Aorta (tissue), 5 donors: ENCODE measurements at regions not wholly inside any gene's neighbourhood (a gene's known extent, or its start where the extent isn't known, plus 50 kb on each side); places are given as distances from the start of the nearest gene placed in this dataset.

Source experiments
- ATAC-seq: fragments of 200-7000 bp; cut with Tn5 transposase; one replicate; pipeline ENCODE4 v1.9.1; 2022; ENCODE audit warnings: moderate library complexity; ENCODE audit not compliant: low FRiP score
- DNase-seq, 2 donors: peaks; one replicate each; pipeline ENCODE4 v3.0.0-alpha.2; 2020
- H3K27ac ChIP-seq, 2 donors: one replicate each; pipeline ENCODE4 v1.5.1; 2013; ENCODE audit warnings: low read length in 2 of 2, mild to moderate bottlenecking in 2 of 2, moderate library complexity in 2 of 2, control low read depth in 1 of 2, inconsistent platforms in 1 of 2, low read depth in 1 of 2
- H3K27me3 ChIP-seq, 2 donors: one replicate each; pipeline ENCODE4 v1.6.1; 2013; ENCODE audit warnings: control low read depth in 1 of 2, low read length in 1 of 2, mild to moderate bottlenecking in 1 of 2, moderate library complexity in 1 of 2; ENCODE audit not compliant: insufficient read depth in 2 of 2, control insufficient read depth in 1 of 2
- H3K36me3 ChIP-seq, 2 donors: one replicate each; pipeline ENCODE4 v1.6.1; 2013; ENCODE audit warnings: control low read depth in 1 of 2, low read length in 1 of 2, mild to moderate bottlenecking in 1 of 2; ENCODE audit not compliant: insufficient read depth in 2 of 2, control insufficient read depth in 1 of 2
- H3K4me1 ChIP-seq, 2 donors: one replicate each; pipeline ENCODE4 v1.6.1; 2013; ENCODE audit warnings: low read length in 2 of 2, control low read depth in 1 of 2, mild to moderate bottlenecking in 1 of 2, moderate library complexity in 1 of 2; ENCODE audit not compliant: insufficient read depth in 2 of 2, control insufficient read depth in 1 of 2
- H3K4me3 ChIP-seq, 2 donors: one replicate each; pipeline ENCODE4 v1.5.1; 2013; ENCODE audit warnings: low read length in 2 of 2, control low read depth in 1 of 2, mild to moderate bottlenecking in 1 of 2
- H3K9me3 ChIP-seq: one replicate; pipeline ENCODE4 v1.6.1; 2013; ENCODE audit warnings: mild to moderate bottlenecking, low read length; ENCODE audit not compliant: control insufficient read depth
- whole genome bisulfite sequencing, 2 donors: extraction: QIAGEN DNeasy Blood & Tissue Kit; methylation state at CpG; one replicate each; pipeline ENCODE4 v1.1.7; 2013; 5-methylcytosine and 5-hydroxymethylcytosine counted together
- intact Hi-C, 2 donors: fragments of 100-400 bp; cut with DNase I; formaldehyde crosslinking; loops; one replicate each; pipeline versions ENCODE4 v1.14.2 to v1.15.0; 2022
- donor health status: healthy with polysubstance abuse.
- donor health status: Bipolar disorder and iron deficiency.
- donor health status: DM: no; HTN: no; CAD: no.
- donor health status: DM: no; HTN: no; CAD: no.
- donor health status: DM: yes; HTN: yes; CAD: no.

DNA sequence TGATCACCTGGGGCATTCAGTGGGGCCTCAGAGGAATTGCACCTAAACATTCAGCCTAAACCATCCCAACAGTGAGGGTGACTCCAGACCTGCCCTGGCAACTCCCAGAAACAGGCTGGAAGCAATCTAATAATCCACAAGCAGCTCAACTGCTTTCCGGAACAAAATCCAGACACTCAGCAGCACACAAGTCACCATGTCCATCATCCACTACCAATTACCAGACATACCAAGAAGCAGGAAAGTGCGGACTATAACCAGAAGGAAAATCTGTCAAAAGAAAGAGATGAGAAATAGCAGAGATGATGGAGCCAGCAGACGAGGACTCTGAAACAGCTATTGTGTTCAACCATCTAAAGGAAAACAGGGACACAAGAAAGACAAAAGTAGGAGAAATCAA is 342.6 kb upstream of the ZMIZ1 start:
- DNase-seq = no peak
- Histone ChIP-seq H3K27ac (no peak overlapping the region), H3K9me3 (no peaks in the 10 kb centered on the region), H3K4me1 (no peaks in the 10 kb centered on the region), H3K27me3 (no peaks in the 10 kb centered on the region), H3K36me3 (no peaks in the 10 kb centered on the region), H3K4me3 (no peak overlapping the region)
- intact Hi-C loops = no loop called here
- WGBS, 2 donors = 91 to 97% methylated on average over 3 of the region's 3 CpGs
- ATAC-seq = no peak

DNA sequence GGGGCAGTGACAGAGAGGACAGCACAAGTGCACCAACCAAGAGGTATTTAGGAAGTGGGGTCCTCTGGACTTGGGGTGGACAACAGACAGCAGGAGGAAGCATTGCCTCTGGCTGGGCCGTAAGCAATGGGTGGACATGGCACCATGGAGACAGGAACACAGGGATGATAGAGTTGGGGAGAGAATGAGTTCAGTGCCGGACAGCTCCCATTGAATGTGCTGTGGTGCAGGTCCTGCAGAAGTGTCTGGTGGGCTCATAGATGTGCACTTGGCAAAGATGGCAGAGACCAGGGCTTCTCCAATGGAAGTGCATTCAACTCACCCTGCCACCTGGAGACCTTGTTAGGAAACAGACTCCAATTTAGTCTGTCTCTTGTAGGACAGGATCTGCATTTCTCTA is 341.5 kb upstream of the ZMIZ1 start:
- no peaks in the 10 kb centered on the region for H3K27me3 ChIP-seq
- intact Hi-C loops = no loop called here
- H3K27ac ChIP-seq = no peak overlapping the region
- H3K4me3 ChIP-seq = no peak overlapping the region
- no peaks in the 10 kb centered on the region for H3K4me1 ChIP-seq
- no peaks in the 10 kb centered on the region for H3K9me3 ChIP-seq
- no peak for DNase-seq
- H3K36me3 ChIP-seq = no peaks in the 10 kb centered on the region
- WGBS, 2 donors = 97 to 100% methylated on average over 2 of the region's 2 CpGs
- no peak for ATAC-seq

GRCh38 chr10:78727728-78728127 is 341.0 kb upstream of the ZMIZ1 start:
- H3K27me3 ChIP-seq = no peaks in the 10 kb centered on the region
- H3K4me1 ChIP-seq = no peaks in the 10 kb centered on the region
- ATAC-seq (no peak), DNase-seq (no peak)
- 19 to 22% methylated on average over 3 of the region's 3 CpGs for WGBS, 2 donors
- no peak overlapping the region for H3K27ac ChIP-seq
- no peaks in the 10 kb centered on the region for H3K36me3 ChIP-seq
- H3K4me3 ChIP-seq = no peak overlapping the region
- intact Hi-C loops = no loop called here
- H3K9me3 ChIP-seq = no peaks in the 10 kb centered on the region

GRCh38 chr10:78728176-78728575 is 340.6 kb upstream of the ZMIZ1 start:
- H3K4me3 ChIP-seq = no peak overlapping the region
- no peaks in the 10 kb centered on the region for H3K4me1 ChIP-seq
- 94 to 95% methylated on average over 2 of the region's 2 CpGs for WGBS, 2 donors
- ATAC-seq (no peak), DNase-seq (no peak)
- H3K36me3 ChIP-seq = no peaks in the 10 kb centered on the region
- no peaks in the 10 kb centered on the region for H3K27me3 ChIP-seq
- H3K9me3 ChIP-seq = no peaks in the 10 kb centered on the region
- intact Hi-C loops = no loop called here
- H3K27ac ChIP-seq = no peak overlapping the region

GRCh38 chr10:78729366-78729765 is 339.4 kb upstream of the ZMIZ1 start:
- H3K27me3 ChIP-seq = no peaks in the 10 kb centered on the region
- H3K4me1 ChIP-seq = no peaks in the 10 kb centered on the region
- no peaks in the 10 kb centered on the region for H3K36me3 ChIP-seq
- DNase-seq (no peak), ATAC-seq (no peak)
- intact Hi-C loops = no loop called here
- H3K9me3 ChIP-seq = no peaks in the 10 kb centered on the region
- no peak overlapping the region for H3K27ac ChIP-seq
- 98 to 99% methylated on average over 8 of the region's 8 CpGs for WGBS, 2 donors
- no peak overlapping the region for H3K4me3 ChIP-seq

DNA sequence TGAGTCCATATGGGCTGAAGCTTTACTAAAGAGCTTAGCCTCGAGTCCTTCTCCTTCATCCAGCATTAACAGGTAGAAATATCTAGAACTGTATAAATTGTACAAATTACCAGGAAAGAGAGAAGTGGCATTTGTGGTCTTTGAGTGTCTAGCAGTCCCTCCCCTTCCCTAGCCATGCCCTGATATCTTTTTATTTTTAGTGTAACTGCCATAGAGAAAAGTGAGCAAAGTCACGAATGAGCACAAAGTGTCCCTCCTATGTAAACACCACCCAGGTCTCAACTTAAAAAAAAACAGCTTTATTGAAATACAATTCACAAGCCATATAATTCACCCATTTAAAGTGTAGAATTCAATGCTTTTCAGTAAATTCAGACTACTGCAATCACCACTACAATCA is 339.0 kb upstream of the ZMIZ1 start:
- DNase-seq = no peak

DNA sequence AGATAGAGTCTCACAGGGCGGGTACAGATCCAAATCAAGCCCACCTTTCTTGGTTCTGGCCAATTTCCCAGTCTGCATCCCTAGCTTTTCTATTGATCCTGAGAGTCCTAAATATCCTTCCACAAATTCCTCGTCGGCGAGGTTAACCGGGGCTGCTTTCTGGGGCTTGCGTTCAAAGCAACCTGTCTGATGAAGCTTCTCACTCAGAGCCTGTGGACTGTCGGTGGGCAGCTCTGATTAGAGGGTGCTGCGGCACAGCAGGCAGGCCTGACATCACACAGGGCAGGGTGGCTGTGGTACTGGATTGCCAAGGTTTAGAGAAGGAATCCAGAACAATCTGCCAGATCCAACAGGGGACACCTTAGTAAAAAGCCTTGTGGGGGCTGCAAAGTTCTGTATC is 338.0 kb upstream of the ZMIZ1 start:
- intact Hi-C loops = no loop called here
- WGBS, 2 donors = 95 to 97% methylated on average over 8 of the region's 8 CpGs
- DNase-seq = no peak

More for the DNA sequence above, 339.0 kb upstream of the ZMIZ1 start:
- Histone ChIP-seq H3K36me3 (no peaks in the 10 kb centered on the region), H3K4me3 (no peak overlapping the region), H3K4me1 (no peaks in the 10 kb centered on the region), H3K27me3 (no peaks in the 10 kb centered on the region), H3K27ac (no peak overlapping the region), H3K9me3 (no peaks in the 10 kb centered on the region)
- no peak for ATAC-seq
- intact Hi-C loops = no loop called here
- WGBS, 2 donors = 33 to 77% methylated on average over 2 of the region's 2 CpGs

DNA sequence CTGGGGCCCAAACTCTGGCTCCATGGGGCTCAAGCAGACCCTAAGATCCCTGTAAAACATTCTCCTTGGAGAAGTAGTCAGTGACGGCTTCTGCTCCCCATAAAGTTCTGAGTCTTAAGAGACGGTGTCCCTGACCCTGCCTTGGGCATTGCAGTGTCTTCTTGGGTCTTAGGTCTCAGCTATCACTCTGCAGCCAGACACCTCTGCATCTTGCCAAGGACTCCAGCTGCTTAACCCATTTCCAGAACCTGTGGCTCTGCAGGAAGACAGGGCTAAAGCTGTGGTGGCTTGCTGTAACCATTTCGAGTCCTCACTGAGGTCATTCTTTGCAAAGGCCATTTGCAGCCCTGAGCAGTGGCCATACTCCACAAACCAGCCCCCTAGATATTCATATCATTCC is 337.1 kb upstream of the ZMIZ1 start:
- intact Hi-C loops = no loop called here
- Histone ChIP-seq H3K36me3 (no peaks in the 10 kb centered on the region), H3K27ac (no peak overlapping the region), H3K4me1 (no peaks in the 10 kb centered on the region), H3K27me3 (no peaks in the 10 kb centered on the region), H3K9me3 (no peaks in the 10 kb centered on the region), H3K4me3 (no peak overlapping the region)
- no peak for DNase-seq
- 95 to 96% methylated on average over 3 of the region's 3 CpGs for WGBS, 2 donors
- ATAC-seq = no peak

More for the DNA sequence above, 338.0 kb upstream of the ZMIZ1 start:
- no peaks in the 10 kb centered on the region for H3K27me3 ChIP-seq
- H3K4me3 ChIP-seq = no peak overlapping the region
- no peaks in the 10 kb centered on the region for H3K36me3 ChIP-seq
- ATAC-seq = no peak
- no peak overlapping the region for H3K27ac ChIP-seq
- no peaks in the 10 kb centered on the region for H3K9me3 ChIP-seq
- H3K4me1 ChIP-seq = no peaks in the 10 kb centered on the region

- Histone ChIP-seq H3K9me3 (no peaks in the 10 kb centered on the region), H3K27me3 (no peaks in the 10 kb centered on the region), H3K4me3 (no peak overlapping the region), H3K4me1 (no peaks in the 10 kb centered on the region), H3K27ac (no peak overlapping the region), H3K36me3 (no peaks in the 10 kb centered on the region)
- 92 to 95% methylated on average over 8 of the region's 8 CpGs for WGBS, 2 donors
- intact Hi-C loops = no loop called here
- ATAC-seq (no peak), DNase-seq (no peak)
These were observed 336.4 kb upstream of the ZMIZ1 start for GRCh38 chr10:78732381-78732780.
